ENCODE measurements at regions not wholly inside any gene's neighbourhood (a gene's known extent, or its start where the extent isn't known, plus 50 kb on each side); places are given as distances from the start of the nearest gene placed in this dataset.

DNA sequence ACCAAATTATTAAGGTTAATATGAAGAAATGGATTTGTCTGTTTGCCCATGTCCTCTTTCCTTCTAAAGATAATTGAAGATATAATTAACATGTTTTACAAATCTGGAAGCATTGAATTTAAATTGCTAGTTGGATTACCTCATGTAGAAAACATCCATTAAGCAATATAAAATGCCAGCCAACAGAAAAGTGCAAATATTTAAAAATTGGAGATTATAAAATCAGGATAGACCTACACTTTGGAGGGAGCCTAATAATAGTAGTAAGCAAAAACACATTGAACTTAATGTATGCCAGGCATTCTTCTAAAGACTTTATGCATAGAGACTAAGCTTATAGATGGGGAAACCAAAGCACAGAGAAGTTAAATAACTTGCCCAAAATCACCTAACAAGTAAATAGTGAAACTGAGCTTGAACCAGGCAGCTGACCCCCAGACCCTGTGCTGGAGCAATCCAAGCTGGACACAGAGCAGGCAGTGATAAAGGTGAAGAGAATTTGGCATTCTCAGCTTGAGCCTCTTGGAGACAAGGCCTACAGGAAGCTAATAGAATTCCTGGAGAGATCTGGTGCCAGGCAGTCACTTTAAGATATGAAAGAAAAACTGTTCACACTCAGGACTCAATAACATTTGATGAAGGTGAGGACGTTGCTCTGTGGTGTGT, 119.8 kb downstream of the ASCL1 start:
- TF ChIP-seq CTCF (IDR thresholded peaks at IDR 0.05 in 8 of 11, conservative IDR thresholded peaks at IDR 0.05 in 3 of 11) (no peak), POLR2AphosphoS5 (IDR thresholded peaks at IDR 0.05) (no peak)
